Breast epithelium (tissue), 3 donors: ENCODE measurements at regions not wholly inside any gene's neighbourhood (a gene's known extent, or its start where the extent isn't known, plus 50 kb on each side); places are given as distances from the start of the nearest gene placed in this dataset.

ENCODE experiments used
- POLR2A ChIP-seq: fragments of 450-650 bp; IDR thresholded peaks from one replicate; pipeline ENCODE4 v1.6.1; 2016; ENCODE audit warnings: antibody characterized with exemption, mild to moderate bottlenecking, moderate library complexity
- TF ChIP-seq, protein P1 (sequence below), 3 donors: fragments of 450-650 bp; IDR thresholded peaks; one replicate each; pipeline ENCODE4 v1.5.1; 2016 to 2017; ENCODE audit warnings: antibody characterized with exemption in 3 of 3, mild to moderate bottlenecking in 3 of 3, moderate library complexity in 3 of 3

DNA sequence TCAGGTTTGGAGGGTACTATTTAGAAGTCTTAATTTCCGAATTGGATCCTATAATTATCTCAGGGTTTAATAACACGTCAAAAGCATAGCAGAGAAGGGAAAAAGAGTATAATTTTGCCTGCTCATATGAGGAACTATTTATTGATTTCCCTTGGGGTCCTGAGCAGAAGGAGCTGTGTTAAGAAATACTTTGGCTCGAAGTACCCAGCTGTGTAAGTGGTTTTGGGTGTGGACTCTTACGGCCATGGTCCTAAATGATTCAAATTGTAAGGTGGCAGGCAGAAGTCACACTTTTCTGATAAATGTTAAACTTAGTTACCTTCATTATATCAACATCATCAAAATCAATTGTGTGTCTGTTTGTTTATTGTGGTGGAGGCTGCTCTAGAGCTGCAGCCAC, 190.4 kb downstream of the MTRR start:
- no peak for TF ChIP-seq POLR2A
- TF ChIP-seq, protein P1, sequence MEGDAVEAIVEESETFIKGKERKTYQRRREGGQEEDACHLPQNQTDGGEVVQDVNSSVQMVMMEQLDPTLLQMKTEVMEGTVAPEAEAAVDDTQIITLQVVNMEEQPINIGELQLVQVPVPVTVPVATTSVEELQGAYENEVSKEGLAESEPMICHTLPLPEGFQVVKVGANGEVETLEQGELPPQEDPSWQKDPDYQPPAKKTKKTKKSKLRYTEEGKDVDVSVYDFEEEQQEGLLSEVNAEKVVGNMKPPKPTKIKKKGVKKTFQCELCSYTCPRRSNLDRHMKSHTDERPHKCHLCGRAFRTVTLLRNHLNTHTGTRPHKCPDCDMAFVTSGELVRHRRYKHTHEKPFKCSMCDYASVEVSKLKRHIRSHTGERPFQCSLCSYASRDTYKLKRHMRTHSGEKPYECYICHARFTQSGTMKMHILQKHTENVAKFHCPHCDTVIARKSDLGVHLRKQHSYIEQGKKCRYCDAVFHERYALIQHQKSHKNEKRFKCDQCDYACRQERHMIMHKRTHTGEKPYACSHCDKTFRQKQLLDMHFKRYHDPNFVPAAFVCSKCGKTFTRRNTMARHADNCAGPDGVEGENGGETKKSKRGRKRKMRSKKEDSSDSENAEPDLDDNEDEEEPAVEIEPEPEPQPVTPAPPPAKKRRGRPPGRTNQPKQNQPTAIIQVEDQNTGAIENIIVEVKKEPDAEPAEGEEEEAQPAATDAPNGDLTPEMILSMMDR (IDR thresholded peaks at IDR 0.05) = no peak
